ENCODE measurements at regions not wholly inside any gene's neighbourhood (a gene's known extent, or its start where the extent isn't known, plus 50 kb on each side); places are given as distances from the start of the nearest gene placed in this dataset.

GRCh38 chr1:70554341-70554740 lies 143.3 kb downstream of the CTH start:
- no peak overlapping the region for H3K27ac ChIP-seq

GRCh38 chr1:70556541-70556940 lies 145.5 kb downstream of the CTH start:
- DNase-seq: no peak
- Histone ChIP-seq H3K36me3 (replicated peaks in 1 of 2) (no peaks in the 10 kb centered on the region), H3K4me1 (replicated peaks in 1 of 2) (peaks cover 0 to 11% of the 10 kb centered on the region in 2 donors), H3K27me3 (no peaks in the 10 kb centered on the region), H3K4me3 (no peak overlapping the region), H3K9me3 (replicated peaks in 1 of 3) (no peaks in the 10 kb centered on the region), H3K27ac (no peak overlapping the region)
- WGBS, 4 donors: 73 to 88% (median 83%) methylated on average over 2 of the region's 2 CpGs
- no peak for TF ChIP-seq CTCF (IDR thresholded peaks at IDR 0.05)
- intact Hi-C loops (cut with DNase I): no loop called here

More at GRCh38 chr1:70554341-70554740, 143.3 kb downstream of the CTH start:
- Histone ChIP-seq H3K4me1 (replicated peaks in 1 of 2) (peaks cover 0 to 11% of the 10 kb centered on the region in 2 donors), H3K36me3 (replicated peaks in 1 of 2) (no peaks in the 10 kb centered on the region), H3K27me3 (peaks cover 6% of the 10 kb centered on the region), H3K9me3 (replicated peaks in 1 of 3) (no peaks in the 10 kb centered on the region), H3K4me3 (no peak overlapping the region)
- DNase-seq: no peak
- intact Hi-C loops (cut with DNase I): no loop called here
- TF ChIP-seq POLR2A (IDR thresholded peaks at IDR 0.05) (no peak), CTCF (IDR thresholded peaks at IDR 0.05) (no peak)
- 70 to 82% (median 77%) methylated on average over 2 of the region's 2 CpGs for WGBS, 4 donors

- H3K36me3 ChIP-seq (replicated peaks in 1 of 2): no peaks in the 10 kb centered on the region
- TF ChIP-seq POLR2A (IDR thresholded peaks at IDR 0.05) (no peak), CTCF (IDR thresholded peaks at IDR 0.05) (no peak)
- H3K4me3 ChIP-seq: no peak overlapping the region
- no peaks in the 10 kb centered on the region for H3K9me3 ChIP-seq (replicated peaks in 1 of 3)
- DNase-seq: no peak
- 74 to 90% (median 85%) methylated on average over 5 of the region's 5 CpGs for WGBS, 4 donors
- H3K27me3 ChIP-seq: no peaks in the 10 kb centered on the region
- H3K27ac ChIP-seq: no peak overlapping the region
- H3K4me1 ChIP-seq (replicated peaks in 1 of 2): no peaks in the 10 kb centered on the region
- intact Hi-C loops (cut with DNase I): no loop called here
These were observed 156.1 kb downstream of the CTH start for GRCh38 chr1:70567167-70567566.

GRCh38 chr1:70571191-70571590 lies 160.1 kb downstream of the CTH start:
- intact Hi-C loops (cut with DNase I): no loop called here
- no peak for TF ChIP-seq CTCF (IDR thresholded peaks at IDR 0.05)
- no peak for TF ChIP-seq POLR2A (IDR thresholded peaks at IDR 0.05)
- no peaks in the 10 kb centered on the region for H3K4me1 ChIP-seq (replicated peaks in 1 of 2)
- no peaks in the 10 kb centered on the region for H3K9me3 ChIP-seq (replicated peaks in 1 of 3)
- no peak overlapping the region for H3K27ac ChIP-seq
- no peak overlapping the region for H3K4me3 ChIP-seq
- no peak for DNase-seq
- no peaks in the 10 kb centered on the region for H3K27me3 ChIP-seq
- H3K36me3 ChIP-seq (replicated peaks in 1 of 2): no peaks in the 10 kb centered on the region

Measured in adrenal gland (tissue), 9 donors.